H1 (cell line): ENCODE measurements at regions not wholly inside any gene's neighbourhood (a gene's known extent, or its start where the extent isn't known, plus 50 kb on each side); places are given as distances from the start of the nearest gene placed in this dataset.

Source experiments
- CTCF ChIA-PET: fragments of 300-600 bp; sonication (Branson Sonifier 250); formaldehyde crosslinking; loops from one replicate; lab custom pipeline; 2021; ENCODE audit not compliant: partially characterized antibody; lab: Charles Lee
- POLR2A ChIA-PET: fragments of 300-600 bp; sonication (Branson Sonifier 250); formaldehyde crosslinking; loops from one replicate; lab custom pipeline; 2021; ENCODE audit warnings: inconsistent platforms; ENCODE audit not compliant: partially characterized antibody; lab: Charles Lee
- DNase-seq, 2 experiments: peaks; one replicate each; pipeline versions ENCODE4 v3.0.0 to v3.0.0-alpha.2; 2010 to 2022; ENCODE audit warnings: low spot score in 2 of 2, low read depth in 1 of 2, mixed read lengths in 1 of 2
- FAIRE-seq: peaks from 2 replicates; lab custom pipeline; 2011; peaks lifted over from hg19 to GRCh38; lab: Jason Lieb, UNC
- H2AFZ ChIP-seq: 2 replicates; pipeline ENCODE4 v1.8.1; 2012; ENCODE audit warnings: low read length, inconsistent platforms
- H2AK5ac ChIP-seq: 2 replicates; pipeline ENCODE4 v1.6.1; 2013; ENCODE audit warnings: low read depth, low read length
- H2BK120ac ChIP-seq: replicated peaks from 2 replicates; pipeline ENCODE3; 2013; ENCODE audit warnings: low read depth, low read length, inconsistent platforms
- H2BK12ac ChIP-seq: 2 replicates; pipeline ENCODE4 v1.6.1; 2013; ENCODE audit warnings: low read depth, low read length
- H2BK15ac ChIP-seq: 2 replicates; pipeline ENCODE4 v1.6.1; 2013; ENCODE audit warnings: low read length
- H2BK20ac ChIP-seq: 2 replicates; pipeline ENCODE4 v1.6.1; 2013; ENCODE audit warnings: low read length
- H2BK5ac ChIP-seq: 2 replicates; pipeline ENCODE4 v1.6.1; 2013; ENCODE audit warnings: low read depth, low read length
- H3K14ac ChIP-seq: 2 replicates; pipeline ENCODE4 v1.6.1; 2013; ENCODE audit warnings: inconsistent platforms; ENCODE audit not compliant: insufficient read length
- H3K18ac ChIP-seq: 2 replicates; pipeline ENCODE4 v1.6.1; 2013; ENCODE audit warnings: low read length; ENCODE audit errors: extremely low read depth
- H3K23ac ChIP-seq: 2 replicates; pipeline ENCODE4 v1.6.1; 2013; ENCODE audit warnings: inconsistent platforms; ENCODE audit not compliant: insufficient read length
- H3K23me2 ChIP-seq: 2 replicates; pipeline ENCODE4 v1.6.1; 2013; ENCODE audit warnings: low read depth, low read length
- H3K27ac ChIP-seq: 2 replicates; pipeline ENCODE4 v1.6.1; 2011; ENCODE audit warnings: low read depth, low read length, inconsistent platforms
- H3K27me3 ChIP-seq, 4 experiments: replicated peaks in 1 of 4; 1 replicate in 1 of 4; 2 replicates in 3 of 4; pipeline versions ENCODE4 v1.6.1 to v1.8.1; 2011 to 2013; ENCODE audit warnings: low read length in 3 of 4, mild to moderate bottlenecking in 3 of 4, inconsistent platforms in 2 of 4, mixed read lengths in 2 of 4, moderate library complexity in 1 of 4; ENCODE audit not compliant: control insufficient read depth in 3 of 4, insufficient read depth in 3 of 4; ENCODE audit errors: extremely low read depth in 1 of 4
- H3K36me3 ChIP-seq, 4 experiments: 2 replicates each; pipeline versions ENCODE4 v1.6.1 to v1.8.1; 2011 to 2013; ENCODE audit warnings: mild to moderate bottlenecking in 4 of 4, low read length in 3 of 4, moderate library complexity in 2 of 4, control low read depth in 1 of 4, inconsistent platforms in 1 of 4; ENCODE audit not compliant: insufficient read depth in 4 of 4, control insufficient read depth in 2 of 4
- H3K4ac ChIP-seq: replicated peaks from 2 replicates; pipeline ENCODE3; 2013; ENCODE audit warnings: low read length, low read depth, mixed read lengths, inconsistent platforms; ENCODE audit not compliant: insufficient read length
- H3K4me1 ChIP-seq, 4 experiments: replicated peaks in 1 of 4; 1 replicate in 1 of 4; 2 replicates in 3 of 4; pipeline versions ENCODE4 v1.6.1 to v1.8.1; 2011 to 2013; ENCODE audit warnings: low read length in 3 of 4, inconsistent platforms in 2 of 4, mixed read lengths in 1 of 4; ENCODE audit not compliant: insufficient read depth in 4 of 4, control insufficient read depth in 3 of 4
- H3K4me2 ChIP-seq, 2 experiments: 2 replicates each; pipeline versions ENCODE4 v1.6.1 to v1.8.1; 2011 to 2013; ENCODE audit warnings: low read depth in 2 of 2, low read length in 2 of 2, control low read depth in 1 of 2, inconsistent platforms in 1 of 2, mild to moderate bottlenecking in 1 of 2; ENCODE audit not compliant: insufficient read depth in 1 of 2
- H3K4me3 ChIP-seq, 4 experiments: fragments of 200-600, 300-600 bp in 1 of 4; sonication (generic), shearing (Covaris generic), sonication (Bioruptor Twin) in 1 of 4; 2 replicates each; pipeline versions ENCODE4 v1.5.1 to v1.8.1; 2011 to 2016; ENCODE audit warnings: low read length in 4 of 4, low read depth in 3 of 4, control low read depth in 2 of 4, inconsistent platforms in 2 of 4, mild to moderate bottlenecking in 2 of 4, mixed read lengths in 1 of 4, moderate library complexity in 1 of 4; ENCODE audit not compliant: insufficient read depth in 2 of 4; ENCODE audit errors: extremely low read depth in 1 of 4
- H3K56ac ChIP-seq: replicated peaks from 2 replicates; pipeline ENCODE3; 2013; ENCODE audit warnings: low read depth, mild to moderate bottlenecking, mixed read lengths, low read length, inconsistent platforms; ENCODE audit not compliant: insufficient read length
- H3K79me1 ChIP-seq: 2 replicates; pipeline ENCODE4 v1.6.1; 2013; ENCODE audit warnings: low read depth, low read length, control low read depth
- H3K79me2 ChIP-seq, 2 experiments: 2 replicates each; pipeline versions ENCODE4 v1.6.1 to v1.8.1; 2012 to 2013; ENCODE audit warnings: low read length in 2 of 2, mild to moderate bottlenecking in 2 of 2, inconsistent platforms in 1 of 2; ENCODE audit not compliant: insufficient read depth in 2 of 2, control insufficient read depth in 1 of 2
- H3K9ac ChIP-seq, 4 experiments: replicated peaks in 1 of 4; 1 replicate in 1 of 4; 2 replicates in 3 of 4; pipeline versions ENCODE4 v1.6.1 to v1.8.1; 2011 to 2013; ENCODE audit warnings: low read depth in 3 of 4, low read length in 3 of 4, control low read depth in 2 of 4, mild to moderate bottlenecking in 2 of 4, moderate library complexity in 2 of 4, inconsistent platforms in 1 of 4; ENCODE audit errors: extremely low read depth in 1 of 4
- H3K9me3 ChIP-seq, 2 experiments: 2 replicates each; pipeline versions ENCODE4 v1.6.1 to v1.8.1; 2012 to 2013; ENCODE audit warnings: mild to moderate bottlenecking in 2 of 2, moderate library complexity in 2 of 2, control low read depth in 1 of 2, inconsistent platforms in 1 of 2, low read depth in 1 of 2, low read length in 1 of 2, mixed read lengths in 1 of 2; ENCODE audit not compliant: insufficient read depth in 2 of 2
- H4K20me1 ChIP-seq, 2 experiments: replicated peaks in 1 of 2; 2 replicates each; pipeline versions ENCODE3 to v1.8.1; 2011 to 2013; ENCODE audit warnings: inconsistent platforms in 2 of 2, low read length in 2 of 2, mild to moderate bottlenecking in 1 of 2; ENCODE audit not compliant: insufficient read depth in 2 of 2, control insufficient read depth in 1 of 2
- H4K5ac ChIP-seq: 2 replicates; pipeline ENCODE4 v1.6.1; 2013; ENCODE audit warnings: low read length, low read depth, mixed read lengths, inconsistent platforms; ENCODE audit not compliant: insufficient read length
- H4K8ac ChIP-seq: 2 replicates; pipeline ENCODE4 v1.8.0; 2013; ENCODE audit warnings: mild to moderate bottlenecking, moderate library complexity, low read length, inconsistent platforms; ENCODE audit not compliant: insufficient read depth; ENCODE audit errors: extremely low read depth
- H4K91ac ChIP-seq: replicated peaks from 2 replicates; pipeline ENCODE3; 2013; ENCODE audit warnings: low read length, mixed read lengths, inconsistent platforms; ENCODE audit not compliant: insufficient read length
- WGBS, 2 experiments: shearing (Covaris generic) in 1 of 2; methylation state at CpG; one replicate each; pipeline versions ENCODE4 v1.1.6 to v1.1.7; 2013 to 2015; ENCODE audit warnings: low lambda C conversion rate in 2 of 2, mixed read lengths in 2 of 2, inconsistent platforms in 1 of 2, low coverage in 1 of 2, missing lambda C conversion rate in 1 of 2; ENCODE audit not compliant: insufficient replicate concordance in 2 of 2, insufficient coverage in 1 of 2, insufficient read length in 1 of 2; ENCODE audit errors: extremely low coverage in 1 of 2, missing lambda C conversion rate in 1 of 2; 5-methylcytosine and 5-hydroxymethylcytosine counted together
- TF ChIP-seq, protein P1 (sequence below): IDR thresholded peaks from 2 replicates; pipeline ENCODE4 v1.6.1; 2011; ENCODE audit warnings: low read length, improper control_type of control experiment

DNA sequence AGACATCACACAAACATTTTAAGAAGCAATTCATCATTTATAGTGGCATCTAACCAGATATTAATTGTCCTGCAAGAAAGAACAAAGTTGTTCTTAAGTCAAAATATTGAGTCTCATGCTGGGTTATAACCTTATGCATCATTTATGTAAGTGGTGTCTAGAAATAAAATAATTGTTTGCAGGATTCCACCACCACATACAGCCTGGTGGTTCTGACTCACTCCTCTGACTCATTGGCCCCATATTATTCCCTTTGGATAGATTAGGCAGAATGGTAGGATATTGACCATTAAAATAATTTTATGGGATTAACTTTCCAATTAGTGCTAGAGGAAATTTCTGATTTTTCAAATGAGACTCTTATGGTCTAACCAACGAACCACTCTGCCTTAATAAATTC is 384.5 kb downstream of the GRXCR1 start:
- H3K4me2 ChIP-seq, result no peak overlapping the region

More for the DNA sequence above, 384.5 kb downstream of the GRXCR1 start:
- no peak overlapping the region for H2AFZ ChIP-seq
- no peak overlapping the region for H3K18ac ChIP-seq
- DNase-seq (no peak), FAIRE-seq (no peak)
- no peak overlapping the region for H2BK5ac ChIP-seq
- H3K27me3 ChIP-seq, result no peaks in the 10 kb centered on the region; a peak in 1 of 7 replicates
- no peak overlapping the region for H4K91ac ChIP-seq
- H4K5ac ChIP-seq, result no peak overlapping the region
- H3K27ac ChIP-seq, result no peak overlapping the region
- POLR2A ChIA-PET, result no interaction called here
- H4K8ac ChIP-seq, result no peak overlapping the region
- H3K23me2 ChIP-seq, result no peaks in the 10 kb centered on the region
- H3K4ac ChIP-seq, result no peak overlapping the region
- no peak overlapping the region for H2BK120ac ChIP-seq
- H3K56ac ChIP-seq, result no peak overlapping the region
- no peaks in the 10 kb centered on the region for H3K79me2 ChIP-seq
- no peaks in the 10 kb centered on the region for H3K36me3 ChIP-seq
- no peaks in the 10 kb centered on the region; a peak in 1 of 7 replicates for H3K4me1 ChIP-seq
- no peak overlapping the region for H3K4me3 ChIP-seq
- H3K9me3 ChIP-seq, result no peaks in the 10 kb centered on the region
- no peak overlapping the region for H2BK12ac ChIP-seq
- H2AK5ac ChIP-seq, result no peak overlapping the region
- H2BK20ac ChIP-seq, result no peak overlapping the region
- TF ChIP-seq, protein P1, sequence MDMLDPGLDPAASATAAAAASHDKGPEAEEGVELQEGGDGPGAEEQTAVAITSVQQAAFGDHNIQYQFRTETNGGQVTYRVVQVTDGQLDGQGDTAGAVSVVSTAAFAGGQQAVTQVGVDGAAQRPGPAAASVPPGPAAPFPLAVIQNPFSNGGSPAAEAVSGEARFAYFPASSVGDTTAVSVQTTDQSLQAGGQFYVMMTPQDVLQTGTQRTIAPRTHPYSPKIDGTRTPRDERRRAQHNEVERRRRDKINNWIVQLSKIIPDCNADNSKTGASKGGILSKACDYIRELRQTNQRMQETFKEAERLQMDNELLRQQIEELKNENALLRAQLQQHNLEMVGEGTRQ, result no peak
- TF ChIP-seq, all 59 proteins: peak for 0
- H4K20me1 ChIP-seq, result no peaks in the 10 kb centered on the region
- 73% methylated on average over 1 of the region's 1 CpG; no CpG with 5 or more reads in 1 of the 2 experiments for WGBS, 2 experiments
- CTCF ChIA-PET, result no interaction called here
- H2BK15ac ChIP-seq, result no peak overlapping the region
- no peak overlapping the region for H3K23ac ChIP-seq
- H3K14ac ChIP-seq, result no peak overlapping the region
- H3K79me1 ChIP-seq, result no peaks in the 10 kb centered on the region
- H3K9ac ChIP-seq, result no peak overlapping the region
